ENCODE measurements at regions not wholly inside any gene's neighbourhood (a gene's known extent, or its start where the extent isn't known, plus 50 kb on each side); places are given as distances from the start of the nearest gene placed in this dataset.

DNA sequence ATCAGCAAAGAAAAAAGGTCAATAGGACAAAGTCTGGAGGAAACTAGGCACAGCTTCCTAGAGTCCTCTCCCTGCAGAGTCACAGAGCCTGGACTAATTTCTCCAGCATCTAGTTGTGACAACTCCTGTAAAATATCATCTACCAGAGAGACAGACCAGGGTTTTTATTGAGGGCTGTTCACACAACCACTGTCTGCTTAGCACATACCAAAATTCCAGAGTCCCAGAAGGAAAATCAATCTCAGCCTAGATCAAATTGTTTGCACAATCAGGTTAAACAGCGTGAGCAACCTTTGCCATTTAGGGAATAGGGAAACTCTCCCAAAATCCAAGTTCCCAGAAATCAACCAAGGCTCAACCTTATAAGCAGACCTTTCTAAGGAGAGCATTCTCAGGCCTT is 190.3 kb downstream of the SYK start:
- no peak for TF ChIP-seq CTCF (IDR thresholded peaks at IDR 0.05; ENCODE audit: unreplicated experiment)
- intact Hi-C loops (cut with micrococcal nuclease), result loop anchor here (2.0 to 5.0 kb wide), 2 partner anchors 75 to 431 kb away; partner anchors contain the start of gene NFIL3
- no peak overlapping the region for H3K4me3 Mint-ChIP-seq (ENCODE audit: unreplicated experiment)
- H3K9me3 Mint-ChIP-seq (ENCODE audit: unreplicated experiment), result no peaks in the 10 kb centered on the region
- H3K36me3 Mint-ChIP-seq (ENCODE audit: insufficient read depth, unreplicated experiment), result no peaks in the 10 kb centered on the region
- H3K27me3 Mint-ChIP-seq (ENCODE audit: insufficient read depth, unreplicated experiment), result no peaks in the 10 kb centered on the region
- peak overlapping the region; percentile 59 for H3K27ac Mint-ChIP-seq (ENCODE audit: low read depth, unreplicated experiment)
- BruUV-seq (replicated peaks), result no TSS peak
- peaks cover 56% of the 10 kb centered on the region for H3K4me1 Mint-ChIP-seq (ENCODE audit: insufficient read depth, unreplicated experiment)
- CTCF ChIA-PET, result interaction anchor here (0.6 to 0.7 kb wide), 2 partner anchors 18 to 97 kb away, joined by 3 to 4 read pairs; no protein-coding TSS in a partner anchor
- peak; percentile 39 for DNase-seq (ENCODE audit: unreplicated experiment)
- POLR2A ChIA-PET, result interaction anchor here (0.7 to 2.9 kb wide), 5 partner anchors 9 to 70 kb away, joined by 3 to 18 read pairs (median 4); no protein-coding TSS in a partner anchor

DNA sequence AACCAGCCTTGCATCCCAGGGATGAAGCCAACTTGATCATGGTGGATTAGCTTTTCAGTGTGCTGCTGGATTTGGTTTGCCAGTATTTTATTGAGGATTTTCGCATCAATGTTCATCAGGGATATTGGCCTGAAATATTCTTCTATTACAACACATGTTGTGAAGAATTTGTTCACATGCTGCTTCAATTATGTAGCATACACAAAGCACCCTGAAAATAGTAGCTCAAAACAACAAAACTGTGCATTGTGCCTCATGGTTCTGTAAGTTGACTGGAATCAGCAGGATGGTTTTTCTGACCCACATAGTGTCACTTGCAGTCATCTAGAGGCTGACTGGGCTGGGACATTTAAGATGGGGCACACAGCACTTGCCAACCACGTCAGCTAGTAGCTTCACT is 193.9 kb downstream of the SYK start:
- ChIA-PET CTCF (interaction anchor here (0.5 to 0.9 kb wide), 5 partner anchors 10 to 539 kb away, joined by 3 to 6 read pairs (median 4); no protein-coding TSS in a partner anchor), POLR2A (interaction anchor here (1.2 to 3.1 kb wide), 7 partner anchors 9 to 429 kb away, joined by 3 to 21 read pairs (median 8); partner anchors contain the start of gene NFIL3)
- Mint-ChIP-seq H3K4me1 (ENCODE audit: insufficient read depth, unreplicated experiment) (peaks cover 62% of the 10 kb centered on the region), H3K36me3 (ENCODE audit: insufficient read depth, unreplicated experiment) (no peaks in the 10 kb centered on the region), H3K4me3 (ENCODE audit: unreplicated experiment) (no peak overlapping the region), H3K27ac (ENCODE audit: low read depth, unreplicated experiment) (peak overlapping the region; percentile 67), H3K9me3 (ENCODE audit: unreplicated experiment) (no peaks in the 10 kb centered on the region), H3K27me3 (ENCODE audit: insufficient read depth, unreplicated experiment) (no peaks in the 10 kb centered on the region)
- intact Hi-C loops (cut with micrococcal nuclease), result no loop called here
- no peak for TF ChIP-seq CTCF (IDR thresholded peaks at IDR 0.05; ENCODE audit: unreplicated experiment)
- DNase-seq (ENCODE audit: unreplicated experiment), result no peak
- BruUV-seq (replicated peaks), result no TSS peak

GRCh38 chr9:90996154-90997065 is 194.8 kb downstream of the SYK start:
- Mint-ChIP-seq H3K27me3 (ENCODE audit: insufficient read depth, unreplicated experiment) (no peaks in the 10 kb centered on the region), H3K4me3 (ENCODE audit: unreplicated experiment) (no peak overlapping the region), H3K36me3 (ENCODE audit: insufficient read depth, unreplicated experiment) (peaks cover 4% of the 10 kb centered on the region), H3K9me3 (ENCODE audit: unreplicated experiment) (no peaks in the 10 kb centered on the region), H3K27ac (ENCODE audit: low read depth, unreplicated experiment) (peak overlapping the region; percentile 67), H3K4me1 (ENCODE audit: insufficient read depth, unreplicated experiment) (peaks cover 57% of the 10 kb centered on the region)
- peak; percentile 72 for DNase-seq (ENCODE audit: unreplicated experiment)
- POLR2A ChIA-PET, result interaction anchor here (0.6 to 3.1 kb wide), 15 partner anchors 10 to 428 kb away, joined by 3 to 21 read pairs (median 6); partner anchors contain the start of gene NFIL3
- no TSS peak for BruUV-seq (replicated peaks)
- intact Hi-C loops (cut with micrococcal nuclease), result no loop called here
- CTCF ChIA-PET, result interaction anchor here (0.5 to 0.9 kb wide), 4 partner anchors 11 to 731 kb away, joined by 3 to 4 read pairs (median 3); no protein-coding TSS in a partner anchor
- no peak for TF ChIP-seq CTCF (IDR thresholded peaks at IDR 0.05; ENCODE audit: unreplicated experiment)

- Mint-ChIP-seq H3K36me3 (ENCODE audit: insufficient read depth, unreplicated experiment) (peaks cover 7% of the 10 kb centered on the region), H3K27ac (ENCODE audit: low read depth, unreplicated experiment) (no peak overlapping the region), H3K9me3 (ENCODE audit: unreplicated experiment) (no peaks in the 10 kb centered on the region), H3K27me3 (ENCODE audit: insufficient read depth, unreplicated experiment) (no peaks in the 10 kb centered on the region), H3K4me1 (ENCODE audit: insufficient read depth, unreplicated experiment) (peaks cover 40% of the 10 kb centered on the region), H3K4me3 (ENCODE audit: unreplicated experiment) (no peak overlapping the region)
- intact Hi-C loops (cut with micrococcal nuclease), result no loop called here
- BruUV-seq (replicated peaks), result no TSS peak
- ChIA-PET CTCF (interaction anchor here (1.3 to 3.9 kb wide), 2 partner anchors 82 to 430 kb away, joined by 6 to 14 read pairs; no protein-coding TSS in a partner anchor), POLR2A (interaction anchor here (0.7 to 4.9 kb wide), 8 partner anchors 8 to 199 kb away, joined by 3 to 37 read pairs (median 16); no protein-coding TSS in a partner anchor)
- no peak for TF ChIP-seq CTCF (IDR thresholded peaks at IDR 0.05; ENCODE audit: unreplicated experiment)
- DNase-seq (ENCODE audit: unreplicated experiment), result peak; percentile 70
These were observed 197.0 kb downstream of the SYK start for GRCh38 chr9:90998573-90998972.

Measured in MCF 10A (cell line).